ENCODE measurements at regions not wholly inside any gene's neighbourhood (a gene's known extent, or its start where the extent isn't known, plus 50 kb on each side); places are given as distances from the start of the nearest gene placed in this dataset.

DNA sequence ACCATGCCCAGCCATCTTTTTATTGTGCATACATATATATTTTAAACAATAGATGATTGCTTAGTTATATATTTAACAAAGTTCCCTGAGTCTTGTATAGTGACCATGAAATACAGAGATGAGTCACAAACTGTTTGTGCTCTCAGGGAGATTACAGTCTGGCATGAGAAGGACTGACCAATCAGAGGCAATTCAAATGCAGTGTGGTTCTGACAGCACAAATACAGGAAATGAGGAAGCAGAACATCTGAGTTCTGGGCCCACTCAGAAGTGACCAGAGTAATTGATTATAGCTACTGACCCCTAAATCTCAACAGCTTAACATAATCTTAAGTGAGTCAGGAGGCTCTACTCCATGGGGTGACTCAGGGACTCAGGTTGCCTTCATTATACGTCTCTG, 534.5 kb downstream of the OMA1 start:
- Mint-ChIP-seq H3K4me1 (no peaks in the 10 kb centered on the region), H3K9me3 (peaks cover 0 to 3% (median 0%) of the 10 kb centered on the region in 3 donors), H3K27me3 (no peaks in the 10 kb centered on the region), H3K36me3 (no peaks in the 10 kb centered on the region), H3K27ac (no peak overlapping the region), H3K4me3 (no peak overlapping the region)

DNA sequence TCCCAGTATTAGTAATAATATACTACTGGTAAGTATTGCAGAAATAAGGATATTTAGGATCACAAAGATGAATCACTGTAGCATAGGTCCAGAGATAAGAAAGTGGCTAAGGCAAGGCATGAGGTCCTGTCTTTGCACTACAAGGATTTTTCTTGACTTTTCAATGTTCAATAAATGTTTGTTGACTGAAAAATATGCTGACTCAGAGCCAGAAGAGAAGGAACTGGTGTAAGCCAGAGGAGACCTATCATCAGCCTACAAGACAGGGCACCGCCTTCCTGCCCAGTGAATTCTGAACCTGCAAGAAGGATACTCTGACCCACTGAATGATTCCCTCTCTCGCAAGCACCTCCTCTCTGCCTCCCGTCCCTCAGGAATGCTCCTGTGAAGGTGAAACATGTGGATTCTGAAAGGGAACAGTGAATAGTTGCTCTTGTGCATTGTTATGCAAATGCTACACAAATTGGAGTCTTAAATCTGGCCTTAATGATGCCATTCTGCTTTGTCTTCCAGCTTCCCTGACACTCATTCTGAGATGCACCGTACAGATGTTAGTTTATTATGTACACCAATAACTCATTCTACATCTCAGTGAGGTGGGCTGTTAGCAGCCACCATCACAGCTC, 540.0 kb downstream of the OMA1 start:
- no peak overlapping the region for H3K27ac Mint-ChIP-seq
- no peaks in the 10 kb centered on the region for H3K4me1 Mint-ChIP-seq
- no peaks in the 10 kb centered on the region for H3K36me3 Mint-ChIP-seq
- H3K9me3 Mint-ChIP-seq, result peaks cover 0 to 3% (median 0%) of the 10 kb centered on the region in 3 donors
- peaks cover 2% of the 10 kb centered on the region for H3K27me3 Mint-ChIP-seq
- no peak overlapping the region for H3K4me3 Mint-ChIP-seq

DNA sequence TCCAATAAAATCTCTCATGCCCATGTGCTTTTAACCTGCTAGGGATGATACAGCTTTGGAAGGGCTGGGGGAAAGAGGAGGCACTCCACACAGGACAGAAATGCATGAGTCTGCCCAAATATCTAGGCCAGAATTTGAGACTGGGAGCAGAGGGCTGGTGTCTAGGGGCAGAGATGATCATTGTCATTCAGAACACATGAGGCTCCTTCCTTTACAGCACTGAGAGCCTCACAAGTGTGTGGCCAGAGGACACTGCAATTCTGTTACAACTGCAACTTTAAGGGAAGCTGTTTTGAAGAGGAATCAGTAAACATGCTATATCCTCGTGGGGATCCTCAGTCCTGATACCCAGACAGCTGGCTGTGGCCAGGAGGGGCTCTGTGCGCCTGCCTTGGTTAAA, 541.3 kb downstream of the OMA1 start:
- no peak overlapping the region for H3K4me3 Mint-ChIP-seq
- H3K9me3 Mint-ChIP-seq, result no peaks in the 10 kb centered on the region
- peaks cover 2% of the 10 kb centered on the region for H3K27me3 Mint-ChIP-seq
- H3K27ac Mint-ChIP-seq, result no peak overlapping the region
- no peaks in the 10 kb centered on the region for H3K36me3 Mint-ChIP-seq
- H3K4me1 Mint-ChIP-seq, result no peaks in the 10 kb centered on the region

DNA sequence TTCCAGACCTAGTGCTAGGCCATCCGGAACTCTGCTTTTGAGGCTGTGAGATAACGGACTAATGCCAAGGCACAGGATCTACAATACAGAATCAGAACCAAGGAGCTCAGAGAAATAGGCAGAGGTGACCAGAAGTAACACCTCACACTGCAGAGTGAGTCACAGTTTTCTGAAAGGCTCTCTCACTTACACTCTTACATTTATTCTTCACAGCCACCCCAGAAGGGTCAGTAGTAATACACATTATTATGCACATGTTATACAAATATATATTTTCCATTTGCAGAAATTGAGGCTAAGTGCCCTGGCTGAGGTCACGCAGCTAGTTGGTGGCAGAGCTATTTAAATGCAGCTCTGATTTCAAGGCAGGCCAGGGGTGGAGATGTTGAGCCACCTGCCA, 542.5 kb downstream of the OMA1 start:
- H3K4me1 Mint-ChIP-seq, result no peaks in the 10 kb centered on the region
- peaks cover 2% of the 10 kb centered on the region for H3K27me3 Mint-ChIP-seq
- no peaks in the 10 kb centered on the region for H3K9me3 Mint-ChIP-seq
- peaks cover 3% of the 10 kb centered on the region for H3K36me3 Mint-ChIP-seq
- no peak overlapping the region for H3K4me3 Mint-ChIP-seq
- H3K27ac Mint-ChIP-seq, result no peak overlapping the region

DNA sequence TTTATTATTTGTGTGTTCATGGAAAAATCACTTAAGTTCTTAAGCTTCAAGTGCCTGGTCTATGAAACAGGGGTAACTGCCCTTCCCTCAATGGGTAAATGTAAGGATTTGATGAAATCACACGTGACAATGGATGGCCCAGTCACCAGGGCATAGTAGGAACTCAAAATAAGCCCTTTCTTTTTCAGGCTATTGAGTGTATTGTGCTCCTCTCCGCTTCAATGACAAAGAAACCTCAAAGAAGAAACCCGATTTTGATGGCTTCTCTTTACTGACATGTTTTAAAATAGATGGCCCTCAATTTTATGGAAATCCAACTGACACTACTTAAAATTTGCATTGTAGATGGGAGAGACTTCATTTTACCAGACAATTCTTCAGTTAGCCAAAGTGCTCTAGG, 543.5 kb downstream of the OMA1 start:
- Mint-ChIP-seq H3K4me3 (no peak overlapping the region), H3K4me1 (no peaks in the 10 kb centered on the region), H3K9me3 (no peaks in the 10 kb centered on the region), H3K36me3 (peaks cover 3% of the 10 kb centered on the region), H3K27ac (no peak overlapping the region), H3K27me3 (peaks cover 2% of the 10 kb centered on the region)

DNA sequence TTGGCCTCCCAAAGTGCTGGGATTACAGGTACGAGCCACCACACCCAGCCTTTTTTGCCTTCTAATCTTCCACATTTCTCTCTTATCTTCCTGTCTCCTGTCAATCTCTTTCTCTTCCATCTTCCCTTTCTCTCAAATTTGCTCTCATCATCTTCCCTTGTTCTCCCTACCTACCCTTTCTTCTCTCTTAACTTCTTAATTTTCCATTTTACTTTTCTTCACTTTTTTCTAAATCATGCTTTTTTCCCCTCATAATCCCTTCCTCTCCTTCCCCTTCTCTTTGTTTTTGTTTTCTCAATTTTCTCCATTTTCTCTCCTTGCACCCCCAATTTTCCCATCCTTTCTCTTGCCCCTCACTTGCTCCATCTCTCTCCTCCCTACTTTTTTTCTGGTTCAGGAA, 545.7 kb downstream of the OMA1 start:
- Mint-ChIP-seq H3K9me3 (peaks cover 0 to 5% (median 2%) of the 10 kb centered on the region in 3 donors), H3K36me3 (peaks cover 3% of the 10 kb centered on the region), H3K4me3 (no peak overlapping the region), H3K27me3 (peaks cover 2% of the 10 kb centered on the region), H3K27ac (no peak overlapping the region), H3K4me1 (no peaks in the 10 kb centered on the region)

DNA sequence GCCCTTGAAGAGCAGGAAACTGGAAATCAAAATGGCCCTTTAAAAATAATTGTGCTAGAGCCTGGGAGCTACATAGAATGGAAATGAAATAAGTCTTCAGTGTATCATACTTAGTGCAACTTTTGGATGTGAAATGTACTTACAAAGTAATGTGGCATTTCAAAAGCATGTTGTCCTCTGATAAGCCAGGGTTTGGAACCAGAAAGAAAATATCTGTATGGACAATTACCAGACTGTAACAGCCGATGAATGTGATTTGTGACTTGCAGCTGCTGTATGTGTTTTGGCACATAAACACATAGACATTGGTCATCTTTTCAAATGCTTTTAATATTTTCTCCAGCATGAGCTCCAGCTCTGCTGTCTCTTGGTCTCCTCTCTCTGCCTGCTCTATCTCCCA, 546.4 kb downstream of the OMA1 start:
- H3K27me3 Mint-ChIP-seq, result peaks cover 2% of the 10 kb centered on the region
- peaks cover 0 to 5% (median 2%) of the 10 kb centered on the region in 3 donors for H3K9me3 Mint-ChIP-seq
- H3K4me3 Mint-ChIP-seq, result no peak overlapping the region
- peaks cover 3% of the 10 kb centered on the region for H3K36me3 Mint-ChIP-seq
- H3K4me1 Mint-ChIP-seq, result no peaks in the 10 kb centered on the region
- no peak overlapping the region for H3K27ac Mint-ChIP-seq

DNA sequence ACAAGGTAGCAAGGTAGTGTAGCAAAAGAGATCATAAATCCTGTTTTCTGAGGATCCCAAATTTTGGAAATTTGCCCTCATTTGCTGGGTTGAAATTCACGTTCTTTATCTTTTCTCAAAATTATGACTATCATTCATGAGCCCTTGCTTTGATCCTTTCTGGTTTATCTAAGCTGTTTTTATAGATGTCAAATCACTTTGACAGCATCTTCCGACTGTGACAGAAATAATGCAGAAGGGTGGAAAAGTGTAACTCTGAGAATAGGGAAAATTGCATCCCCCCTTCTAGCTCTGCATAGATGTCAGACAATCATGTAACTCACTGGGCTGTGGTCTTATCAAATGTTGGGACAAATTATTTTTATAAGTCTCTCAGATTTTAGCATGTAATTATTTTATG, 550.1 kb downstream of the OMA1 start:
- peaks cover 2 to 5% (median 2%) of the 10 kb centered on the region in 3 donors for H3K9me3 Mint-ChIP-seq
- H3K27ac Mint-ChIP-seq, result no peak overlapping the region
- H3K4me1 Mint-ChIP-seq, result no peaks in the 10 kb centered on the region
- peaks cover 3% of the 10 kb centered on the region for H3K27me3 Mint-ChIP-seq
- H3K4me3 Mint-ChIP-seq, result no peak overlapping the region
- H3K36me3 Mint-ChIP-seq, result peaks cover 6% of the 10 kb centered on the region

DNA sequence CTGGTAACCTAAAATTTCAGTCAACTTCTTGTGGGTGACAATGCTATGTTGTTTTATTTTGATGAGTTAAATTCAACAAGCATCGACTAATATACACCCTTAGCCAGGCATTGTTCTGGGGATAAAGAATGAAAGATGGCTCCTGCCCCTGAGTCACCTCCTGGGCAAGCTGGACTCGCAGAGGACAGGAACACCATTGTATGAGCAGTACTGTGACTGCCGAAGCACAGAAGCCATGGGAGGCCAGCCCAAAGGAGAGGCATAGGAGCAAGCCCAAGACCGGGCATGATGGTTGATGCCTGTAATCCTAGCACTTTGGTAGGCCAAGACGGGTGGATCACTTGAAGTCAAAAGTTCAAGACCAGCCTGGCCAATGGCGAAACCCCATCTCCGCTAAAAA, 555.2 kb downstream of the OMA1 start:
- Mint-ChIP-seq H3K9me3 (peaks cover 0 to 2% (median 0%) of the 10 kb centered on the region in 3 donors), H3K36me3 (peaks cover 3% of the 10 kb centered on the region), H3K4me1 (peaks cover 4 to 8% (median 4%) of the 10 kb centered on the region in 3 donors), H3K27ac (no peak overlapping the region), H3K27me3 (peaks cover 4% of the 10 kb centered on the region), H3K4me3 (no peak overlapping the region)

DNA sequence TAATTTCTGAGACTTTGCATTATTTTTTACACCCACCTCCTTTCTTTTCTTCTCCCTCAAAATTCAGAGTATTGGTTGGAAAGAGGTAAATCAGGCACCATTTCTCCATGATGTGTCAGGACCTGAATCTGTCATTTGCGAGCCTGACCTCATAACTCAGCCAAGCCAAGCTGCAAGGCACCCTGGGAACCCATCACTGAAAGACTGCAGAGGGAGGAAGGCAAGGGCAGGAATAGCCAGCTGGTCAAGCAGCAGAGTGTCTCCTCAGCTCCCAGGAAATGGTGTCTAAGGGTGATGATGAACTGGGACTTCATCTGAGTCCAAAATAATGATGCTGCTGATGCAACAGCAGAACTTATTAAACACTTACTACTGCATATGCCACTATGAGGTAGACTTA, 556.6 kb downstream of the OMA1 start:
- peaks cover 3% of the 10 kb centered on the region for H3K36me3 Mint-ChIP-seq
- peaks cover 4% of the 10 kb centered on the region for H3K27me3 Mint-ChIP-seq
- peaks cover 7 to 12% (median 9%) of the 10 kb centered on the region in 3 donors for H3K4me1 Mint-ChIP-seq
- H3K27ac Mint-ChIP-seq, result no peak overlapping the region
- peaks cover 0 to 2% (median 0%) of the 10 kb centered on the region in 3 donors for H3K9me3 Mint-ChIP-seq
- no peak overlapping the region for H3K4me3 Mint-ChIP-seq

DNA sequence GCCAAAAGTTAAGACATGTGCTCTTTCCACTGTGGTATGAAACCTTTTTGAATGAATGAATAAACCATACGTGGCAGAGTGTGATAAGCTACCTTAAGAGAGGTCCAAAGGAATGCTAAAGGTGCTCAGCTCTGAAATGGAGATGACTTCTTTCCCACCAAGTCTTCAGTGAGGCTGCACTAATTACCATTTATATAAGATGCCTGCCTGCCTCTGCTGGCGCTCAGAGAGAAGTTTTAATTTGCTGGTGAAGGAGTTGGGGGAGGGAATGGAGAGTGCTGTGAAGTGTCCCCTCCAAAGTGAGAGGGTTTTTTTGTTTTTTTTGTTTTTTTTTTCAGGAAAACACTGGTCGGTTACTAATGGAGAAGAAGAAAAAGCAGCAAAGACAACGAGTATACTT, 559.0 kb downstream of the OMA1 start:
- Mint-ChIP-seq H3K4me1 (peaks cover 7 to 12% (median 9%) of the 10 kb centered on the region in 3 donors), H3K27me3 (peaks cover 2% of the 10 kb centered on the region), H3K36me3 (peaks cover 3% of the 10 kb centered on the region), H3K4me3 (no peak overlapping the region), H3K27ac (peak overlapping the region in 1 of 3 donors; percentile 21), H3K9me3 (no peaks in the 10 kb centered on the region)

DNA sequence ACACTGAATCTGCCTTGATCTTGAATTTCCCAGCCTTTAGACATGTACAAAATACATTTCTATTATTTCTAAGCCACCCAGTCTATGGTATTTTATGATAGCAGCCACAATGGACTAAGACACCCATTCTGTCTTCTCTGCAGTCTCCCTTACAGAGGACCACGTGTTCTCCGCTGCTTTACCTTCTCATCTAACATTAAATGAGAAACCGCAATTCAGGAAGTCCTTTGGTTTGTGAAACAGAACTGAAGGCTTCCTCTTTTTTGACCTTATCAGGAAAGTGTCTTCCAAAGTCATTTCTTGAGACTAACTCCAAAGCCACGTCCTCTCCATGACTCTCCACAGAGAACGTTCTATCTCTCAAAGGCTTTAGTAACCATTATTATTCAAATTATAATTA, 560.1 kb downstream of the OMA1 start:
- H3K9me3 Mint-ChIP-seq, result no peaks in the 10 kb centered on the region
- no peak overlapping the region for H3K27ac Mint-ChIP-seq
- peaks cover 7 to 12% (median 9%) of the 10 kb centered on the region in 3 donors for H3K4me1 Mint-ChIP-seq
- H3K27me3 Mint-ChIP-seq, result peaks cover 2% of the 10 kb centered on the region
- H3K36me3 Mint-ChIP-seq, result no peaks in the 10 kb centered on the region
- H3K4me3 Mint-ChIP-seq, result no peak overlapping the region

DNA sequence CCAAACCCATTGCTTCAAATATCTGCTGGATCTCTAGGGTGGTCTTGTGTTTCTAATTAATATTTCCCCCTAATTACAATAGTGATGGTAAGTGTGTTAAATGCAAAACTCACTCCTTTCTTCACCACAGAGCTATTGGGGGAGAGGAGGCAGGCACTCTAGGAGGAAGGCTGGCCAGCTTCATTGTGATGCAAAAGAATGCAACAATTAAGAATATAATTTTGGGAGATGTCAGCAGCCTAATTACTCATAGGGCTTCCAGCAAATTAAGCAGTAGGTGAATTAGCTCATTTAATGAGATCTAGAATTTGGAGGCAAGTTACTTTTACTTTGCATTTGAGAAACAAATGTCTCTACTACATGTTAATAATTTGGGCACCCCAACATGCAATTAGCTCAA, 560.4 kb upstream of the DAB1 start:
- H3K36me3 Mint-ChIP-seq, result no peaks in the 10 kb centered on the region
- H3K9me3 Mint-ChIP-seq, result no peaks in the 10 kb centered on the region
- no peak overlapping the region for H3K4me3 Mint-ChIP-seq
- H3K27ac Mint-ChIP-seq, result no peak overlapping the region
- peaks cover 2% of the 10 kb centered on the region for H3K27me3 Mint-ChIP-seq
- H3K4me1 Mint-ChIP-seq, result peaks cover 7 to 12% (median 9%) of the 10 kb centered on the region in 3 donors

DNA sequence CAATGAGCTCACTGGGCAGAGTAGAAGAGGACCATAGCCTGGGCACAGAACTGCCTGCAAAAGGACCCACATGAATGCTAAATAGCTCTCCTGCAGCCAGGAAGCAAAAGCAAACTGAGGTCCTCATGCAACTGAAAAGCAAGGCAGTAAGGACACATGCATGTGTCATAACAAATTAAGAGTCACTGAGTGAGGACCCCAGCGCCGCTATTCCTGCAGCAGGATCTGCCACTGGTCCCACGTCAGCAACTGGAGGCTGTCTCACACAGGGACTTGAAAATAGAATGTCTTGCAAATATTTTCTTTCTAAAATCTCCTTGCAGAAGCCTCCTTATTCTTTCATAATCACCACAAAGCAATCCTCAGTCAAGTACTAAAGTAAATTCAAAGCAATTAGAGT, 559.6 kb upstream of the DAB1 start:
- Mint-ChIP-seq H3K4me1 (peaks cover 7 to 12% (median 9%) of the 10 kb centered on the region in 3 donors), H3K9me3 (peaks cover 0 to 2% (median 0%) of the 10 kb centered on the region in 3 donors), H3K27me3 (peaks cover 3% of the 10 kb centered on the region), H3K27ac (no peak overlapping the region), H3K4me3 (no peak overlapping the region), H3K36me3 (no peaks in the 10 kb centered on the region)

DNA sequence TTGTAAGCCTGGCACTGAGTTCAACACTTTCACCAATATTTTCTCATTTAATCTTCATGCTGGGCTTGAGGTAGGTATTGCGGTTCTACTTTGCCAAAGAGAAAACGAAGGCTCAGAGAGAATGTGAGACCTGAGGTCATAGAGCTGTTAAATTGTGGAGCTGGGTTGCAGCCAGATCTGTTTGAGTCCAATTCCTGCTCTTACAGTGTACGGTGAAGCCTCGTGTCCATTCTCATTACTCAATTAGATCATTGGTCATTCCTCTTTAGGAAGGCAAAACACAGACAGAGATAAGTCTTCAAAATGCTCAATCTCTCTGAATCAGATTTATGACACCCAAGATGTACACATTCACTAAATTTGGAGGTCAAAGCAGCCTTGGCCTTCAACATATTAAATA, 559.0 kb upstream of the DAB1 start:
- H3K9me3 Mint-ChIP-seq, result peaks cover 0 to 5% (median 4%) of the 10 kb centered on the region in 3 donors
- peaks cover 3% of the 10 kb centered on the region for H3K27me3 Mint-ChIP-seq
- H3K4me3 Mint-ChIP-seq, result no peak overlapping the region
- no peaks in the 10 kb centered on the region for H3K36me3 Mint-ChIP-seq
- H3K27ac Mint-ChIP-seq, result no peak overlapping the region
- peaks cover 7 to 12% (median 9%) of the 10 kb centered on the region in 3 donors for H3K4me1 Mint-ChIP-seq

DNA sequence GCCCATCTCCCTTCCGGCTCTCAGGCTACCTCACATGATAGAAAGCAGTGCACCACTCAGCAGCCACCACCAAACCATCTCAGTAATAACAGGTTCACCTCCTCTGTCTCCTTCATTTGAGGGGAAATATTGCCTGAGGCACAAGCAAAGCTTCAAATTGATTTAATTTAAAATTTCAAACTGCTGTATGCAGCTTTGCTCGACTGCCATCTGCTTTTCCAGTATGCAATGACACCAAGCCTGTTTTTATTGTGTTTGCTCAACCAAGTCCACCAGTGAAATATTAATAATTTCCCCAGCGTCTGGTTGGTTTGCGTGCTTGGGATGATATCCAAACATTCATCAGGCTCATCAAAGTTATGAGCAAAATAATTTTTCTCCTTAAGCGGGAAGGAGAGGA, 552.4 kb upstream of the DAB1 start:
- Mint-ChIP-seq H3K4me1 (no peaks in the 10 kb centered on the region), H3K4me3 (no peak overlapping the region), H3K27me3 (peaks cover 4% of the 10 kb centered on the region), H3K36me3 (no peaks in the 10 kb centered on the region), H3K9me3 (peaks cover 9 to 21% (median 9%) of the 10 kb centered on the region in 3 donors), H3K27ac (no peak overlapping the region)
